22Rv1 (cell line): ENCODE measurements at regions not wholly inside any gene's neighbourhood (a gene's known extent, or its start where the extent isn't known, plus 50 kb on each side); places are given as distances from the start of the nearest gene placed in this dataset.

ENCODE experiments used
- H3K27ac ChIP-seq: fragments of 450-650 bp; 2 replicates; pipeline ENCODE4 v1.5.1; 2017
- CTCF ChIP-seq: fragments of 450-650 bp; IDR thresholded peaks from 2 replicates; pipeline ENCODE4 v1.5.1; 2017; ENCODE audit warnings: mild to moderate bottlenecking
- ZFX ChIP-seq: fragments of 450-650 bp; IDR thresholded peaks from 2 replicates; pipeline ENCODE4 v1.6.1; 2017; ENCODE audit warnings: antibody characterized with exemption, borderline replicate concordance

- TF ChIP-seq ZFX (no peak), CTCF (no peak)
- H3K27ac ChIP-seq, result no peak overlapping the region
These were observed 427.2 kb downstream of the USP25 start for GRCh38 chr21:16156841-16157489.

- no peak for TF ChIP-seq CTCF
- no peak for TF ChIP-seq ZFX
- H3K27ac ChIP-seq, result 0 out of 2 replicates have a peak overlapping the region, but pooled peaks have one; percentile 9
These were observed 429.6 kb downstream of the USP25 start for GRCh38 chr21:16159213-16159970.

- TF ChIP-seq ZFX (no peak), CTCF (no peak)
- H3K27ac ChIP-seq, result 0 out of 2 replicates have a peak overlapping the region, but pooled peaks have one; percentile 9
These were observed 430.2 kb downstream of the USP25 start for GRCh38 chr21:16159971-16160350.

GRCh38 chr21:16162953-16163352, 433.2 kb downstream of the USP25 start:
- no peak for TF ChIP-seq ZFX
- H3K27ac ChIP-seq, result no peak overlapping the region

GRCh38 chr21:16169102-16169511, 439.3 kb downstream of the USP25 start:
- no peak for TF ChIP-seq CTCF
- no peak for TF ChIP-seq ZFX
- H3K27ac ChIP-seq, result peak overlapping the region; percentile 69

GRCh38 chr21:16169779-16170178, 440.0 kb downstream of the USP25 start:
- peak overlapping the region; percentile 69 for H3K27ac ChIP-seq
- TF ChIP-seq ZFX (no peak), CTCF (no peak)

GRCh38 chr21:16176570-16176969, 446.8 kb downstream of the USP25 start:
- TF ChIP-seq ZFX, result no peak
- TF ChIP-seq CTCF, result no peak
- H3K27ac ChIP-seq, result no peak overlapping the region

- TF ChIP-seq CTCF (no peak), ZFX (no peak)
- no peak overlapping the region for H3K27ac ChIP-seq
These were observed 447.8 kb downstream of the USP25 start for GRCh38 chr21:16177532-16177931.
